ENCODE measurements at regions not wholly inside any gene's neighbourhood (a gene's known extent, or its start where the extent isn't known, plus 50 kb on each side); places are given as distances from the start of the nearest gene placed in this dataset.

DNA sequence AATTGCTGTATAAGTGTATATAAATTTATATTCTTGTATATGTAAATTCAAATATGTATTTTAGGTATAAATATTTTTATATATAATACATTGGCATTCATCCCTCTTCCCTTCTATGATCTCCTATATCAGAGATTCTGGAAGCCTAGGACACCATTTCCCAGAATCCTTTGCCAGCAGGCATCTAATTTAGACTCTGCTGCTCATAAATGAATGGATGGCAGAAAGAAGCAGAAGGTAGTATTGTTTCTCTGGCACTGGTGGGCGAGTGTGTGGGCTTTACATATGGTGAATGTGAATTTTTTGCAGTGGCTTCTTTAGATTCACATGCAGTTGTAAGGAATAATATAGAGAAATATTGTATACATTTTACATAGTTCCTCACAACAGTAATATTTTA lies 215.2 kb upstream of the THSD7B start:
- intact Hi-C loops (cut with micrococcal nuclease), result no loop called here
- no peak for TF ChIP-seq CTCF (IDR thresholded peaks at IDR 0.05)
- DNase-seq, result no peak
- H3K9me3 Mint-ChIP-seq, result no peaks in the 10 kb centered on the region
- H3K36me3 Mint-ChIP-seq (ENCODE audit: low read depth), result no peaks in the 10 kb centered on the region
- H3K4me3 Mint-ChIP-seq, result no peak overlapping the region
- CTCF ChIA-PET, result no interaction called here
- no peaks in the 10 kb centered on the region for H3K4me1 Mint-ChIP-seq (ENCODE audit: low read depth)
- ATAC-seq, result no peak
- POLR2A ChIA-PET, result no interaction called here
- H3K27me3 Mint-ChIP-seq, result peaks cover 10% of the 10 kb centered on the region
- no peak overlapping the region for H3K27ac Mint-ChIP-seq

DNA sequence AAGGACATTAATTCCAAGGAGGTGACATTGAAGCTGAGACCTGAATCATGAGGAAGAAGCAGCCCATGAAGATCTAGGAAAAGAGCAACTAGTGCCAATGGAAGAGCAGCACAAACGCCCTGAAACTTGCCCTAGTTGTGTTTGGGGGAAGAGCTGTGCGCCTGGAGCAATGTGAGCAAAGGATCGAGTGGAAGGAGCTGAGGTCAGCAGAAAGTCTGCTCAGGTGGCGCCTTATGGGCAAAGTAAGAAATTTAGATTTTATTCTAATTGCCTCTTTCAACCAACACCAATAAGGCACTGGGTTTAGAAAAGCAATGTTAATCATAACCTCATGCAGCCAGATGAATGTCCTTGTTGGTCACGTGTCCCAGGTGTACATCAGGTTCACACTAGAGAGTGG lies 226.0 kb upstream of the THSD7B start:
- ATAC-seq (no peak), DNase-seq (no peak)
- intact Hi-C loops (cut with micrococcal nuclease), result no loop called here
- CTCF ChIA-PET, result no interaction called here
- H3K4me3 Mint-ChIP-seq, result no peak overlapping the region
- no peaks in the 10 kb centered on the region for H3K36me3 Mint-ChIP-seq (ENCODE audit: low read depth)
- no peaks in the 10 kb centered on the region for H3K9me3 Mint-ChIP-seq
- no peak for TF ChIP-seq CTCF (IDR thresholded peaks at IDR 0.05)
- peaks cover 5% of the 10 kb centered on the region for H3K27me3 Mint-ChIP-seq
- POLR2A ChIA-PET, result no interaction called here
- H3K4me1 Mint-ChIP-seq (ENCODE audit: low read depth), result no peaks in the 10 kb centered on the region
- H3K27ac Mint-ChIP-seq, result no peak overlapping the region

DNA sequence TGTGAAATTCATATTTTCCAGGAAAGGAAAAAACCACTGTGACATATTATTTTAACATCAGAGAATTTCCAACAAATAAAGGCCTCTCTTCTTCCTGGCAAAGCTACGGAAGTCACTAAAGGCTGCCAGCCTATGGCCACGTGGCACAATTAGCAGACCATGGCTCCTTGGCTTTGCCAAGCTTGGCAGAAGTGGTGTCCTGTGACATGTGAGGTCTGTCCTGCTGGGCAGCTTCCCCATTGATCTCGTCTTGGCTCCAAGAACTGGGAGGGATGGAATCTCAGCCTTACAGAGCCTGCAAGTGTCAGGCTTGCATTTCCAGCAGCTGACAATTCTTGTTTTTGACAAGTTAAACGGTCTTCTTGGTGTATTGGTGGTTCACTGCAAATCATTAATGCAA lies 226.9 kb upstream of the THSD7B start:
- intact Hi-C loops (cut with micrococcal nuclease), result no loop called here
- no peak for ATAC-seq
- H3K27me3 Mint-ChIP-seq, result peaks cover 5% of the 10 kb centered on the region

DNA sequence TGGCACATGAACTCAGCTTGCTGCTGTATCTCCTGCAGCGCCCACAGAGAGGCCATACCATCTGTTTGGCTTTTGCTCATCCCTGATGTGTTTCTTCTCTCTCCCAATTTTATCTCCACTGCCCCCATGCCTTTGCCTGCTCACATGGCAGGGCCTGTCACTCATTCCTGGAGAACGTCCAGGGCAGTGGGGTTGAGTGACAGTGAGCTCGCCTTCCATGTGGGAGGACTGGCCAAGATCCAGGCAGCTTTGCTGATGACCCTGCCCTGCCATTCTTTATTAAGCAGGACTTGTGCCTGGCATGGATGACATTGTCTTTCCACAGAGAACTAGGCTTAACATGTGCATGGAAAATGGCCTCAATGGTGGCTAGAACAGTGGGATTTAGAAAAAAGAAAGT lies 230.5 kb upstream of the THSD7B start:
- Mint-ChIP-seq H3K27me3 (peaks cover 5% of the 10 kb centered on the region), H3K36me3 (ENCODE audit: low read depth) (no peaks in the 10 kb centered on the region), H3K9me3 (no peaks in the 10 kb centered on the region), H3K27ac (no peak overlapping the region), H3K4me1 (ENCODE audit: low read depth) (no peaks in the 10 kb centered on the region), H3K4me3 (no peak overlapping the region)
- ATAC-seq (no peak), DNase-seq (no peak)
- TF ChIP-seq CTCF (IDR thresholded peaks at IDR 0.05), result no peak
- POLR2A ChIA-PET, result no interaction called here
- CTCF ChIA-PET, result no interaction called here
- intact Hi-C loops (cut with micrococcal nuclease), result no loop called here

More for the DNA sequence above, 226.9 kb upstream of the THSD7B start:
- ChIA-PET POLR2A (no interaction called here), CTCF (interaction anchor here (1.0 kb wide), 1 partner anchor 60 kb away, joined by 3 read pairs; no protein-coding TSS in a partner anchor)
- H3K4me3 Mint-ChIP-seq, result no peak overlapping the region
- no peaks in the 10 kb centered on the region for H3K9me3 Mint-ChIP-seq
- H3K4me1 Mint-ChIP-seq (ENCODE audit: low read depth), result no peaks in the 10 kb centered on the region
- no peak for DNase-seq
- H3K27ac Mint-ChIP-seq, result no peak overlapping the region
- H3K36me3 Mint-ChIP-seq (ENCODE audit: low read depth), result no peaks in the 10 kb centered on the region
- TF ChIP-seq CTCF (IDR thresholded peaks at IDR 0.05), result no peak

GRCh38 chr2:136532171-136532570 lies 233.2 kb upstream of the THSD7B start:
- H3K36me3 Mint-ChIP-seq (ENCODE audit: low read depth), result no peaks in the 10 kb centered on the region
- no peak overlapping the region for H3K27ac Mint-ChIP-seq
- H3K27me3 Mint-ChIP-seq, result peaks cover 8% of the 10 kb centered on the region
- H3K9me3 Mint-ChIP-seq, result no peaks in the 10 kb centered on the region
- no peak for ATAC-seq
- DNase-seq, result no peak
- TF ChIP-seq CTCF (IDR thresholded peaks at IDR 0.05), result no peak
- H3K4me1 Mint-ChIP-seq (ENCODE audit: low read depth), result no peaks in the 10 kb centered on the region
- no peak overlapping the region for H3K4me3 Mint-ChIP-seq
- intact Hi-C loops (cut with micrococcal nuclease), result no loop called here
- ChIA-PET POLR2A (no interaction called here), CTCF (no interaction called here)

Measured in activated CD8-positive, alpha-beta T cell treated with anti-CD3 and anti-CD28 coated beads for 36 hours (primary cell).